ENCODE measurements at regions not wholly inside any gene's neighbourhood (a gene's known extent, or its start where the extent isn't known, plus 50 kb on each side); places are given as distances from the start of the nearest gene placed in this dataset.

DNA sequence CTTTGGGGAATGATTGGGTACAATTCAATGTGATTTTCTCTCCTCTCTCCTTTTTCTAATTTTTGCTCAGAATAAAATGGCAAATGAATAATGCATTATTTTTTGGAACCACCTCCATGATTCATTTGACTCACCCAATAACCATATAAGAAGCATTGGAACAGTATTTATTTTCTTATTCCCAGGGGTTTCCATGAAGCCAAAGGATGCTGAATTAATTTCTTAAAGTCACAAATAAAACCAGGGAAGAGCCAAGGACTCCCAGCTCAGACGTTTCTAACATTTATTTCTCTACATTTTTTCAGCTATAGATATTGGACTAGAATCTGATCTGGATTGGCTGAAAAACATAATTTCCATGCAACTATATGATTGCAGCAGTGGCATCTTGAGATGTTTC, 735.2 kb upstream of the ANKRD30A start:
- TF ChIP-seq, protein P1, sequence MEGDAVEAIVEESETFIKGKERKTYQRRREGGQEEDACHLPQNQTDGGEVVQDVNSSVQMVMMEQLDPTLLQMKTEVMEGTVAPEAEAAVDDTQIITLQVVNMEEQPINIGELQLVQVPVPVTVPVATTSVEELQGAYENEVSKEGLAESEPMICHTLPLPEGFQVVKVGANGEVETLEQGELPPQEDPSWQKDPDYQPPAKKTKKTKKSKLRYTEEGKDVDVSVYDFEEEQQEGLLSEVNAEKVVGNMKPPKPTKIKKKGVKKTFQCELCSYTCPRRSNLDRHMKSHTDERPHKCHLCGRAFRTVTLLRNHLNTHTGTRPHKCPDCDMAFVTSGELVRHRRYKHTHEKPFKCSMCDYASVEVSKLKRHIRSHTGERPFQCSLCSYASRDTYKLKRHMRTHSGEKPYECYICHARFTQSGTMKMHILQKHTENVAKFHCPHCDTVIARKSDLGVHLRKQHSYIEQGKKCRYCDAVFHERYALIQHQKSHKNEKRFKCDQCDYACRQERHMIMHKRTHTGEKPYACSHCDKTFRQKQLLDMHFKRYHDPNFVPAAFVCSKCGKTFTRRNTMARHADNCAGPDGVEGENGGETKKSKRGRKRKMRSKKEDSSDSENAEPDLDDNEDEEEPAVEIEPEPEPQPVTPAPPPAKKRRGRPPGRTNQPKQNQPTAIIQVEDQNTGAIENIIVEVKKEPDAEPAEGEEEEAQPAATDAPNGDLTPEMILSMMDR (IDR thresholded peaks at IDR 0.05; ENCODE audit: extremely low read depth in 1 of 2, insufficient read depth in 1 of 2, low read depth in 1 of 2, low read length in 2 of 2): no peak
- no peak for TF ChIP-seq POLR2A (IDR thresholded peaks at IDR 0.05; ENCODE audit: low read depth, low read length)
- no peak for TF ChIP-seq MYC (IDR thresholded peaks at IDR 0.05; ENCODE audit: low read depth, low read length)
- no peak for TF ChIP-seq POLR2AphosphoS5 (IDR thresholded peaks at IDR 0.05; ENCODE audit: insufficient read depth, low read depth, low read length)
- TF ChIP-seq EZH2 (IDR thresholded peaks at IDR 0.05; ENCODE audit: borderline replicate concordance, low read depth, low read length, severe bottlenecking): no peak
- TF ChIP-seq, protein P2, sequence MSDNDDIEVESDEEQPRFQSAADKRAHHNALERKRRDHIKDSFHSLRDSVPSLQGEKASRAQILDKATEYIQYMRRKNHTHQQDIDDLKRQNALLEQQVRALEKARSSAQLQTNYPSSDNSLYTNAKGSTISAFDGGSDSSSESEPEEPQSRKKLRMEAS (IDR thresholded peaks at IDR 0.05; ENCODE audit: insufficient read depth, insufficient read length): no peak
- TF ChIP-seq JUN (IDR thresholded peaks at IDR 0.05; ENCODE audit: borderline replicate concordance, insufficient read depth, insufficient read length, low read depth): no peak

Data from endothelial cell of umbilical vein (primary cell).